ENCODE measurements at regions not wholly inside any gene's neighbourhood (a gene's known extent, or its start where the extent isn't known, plus 50 kb on each side); places are given as distances from the start of the nearest gene placed in this dataset.

DNA sequence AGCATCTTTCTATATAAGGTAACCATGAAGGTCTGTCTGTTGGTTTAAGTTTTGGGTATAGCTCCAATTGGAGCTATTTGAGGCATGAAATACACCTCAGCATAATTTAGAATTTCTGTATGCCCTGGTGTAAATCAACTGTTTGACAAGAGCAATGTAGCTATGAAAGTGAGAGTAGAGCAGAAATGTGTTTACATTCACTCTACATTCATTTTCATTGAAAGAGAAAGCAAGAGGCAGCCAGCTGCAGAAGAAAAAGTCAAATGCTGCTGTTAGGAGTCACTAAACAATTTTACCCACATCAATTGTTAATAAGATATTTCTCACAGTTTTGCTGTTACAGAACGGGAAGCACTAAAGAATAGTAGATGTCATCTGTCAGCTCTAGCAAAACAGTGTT is 252.5 kb downstream of the SLC6A15 start:
- DNase-seq = no peak

DNA sequence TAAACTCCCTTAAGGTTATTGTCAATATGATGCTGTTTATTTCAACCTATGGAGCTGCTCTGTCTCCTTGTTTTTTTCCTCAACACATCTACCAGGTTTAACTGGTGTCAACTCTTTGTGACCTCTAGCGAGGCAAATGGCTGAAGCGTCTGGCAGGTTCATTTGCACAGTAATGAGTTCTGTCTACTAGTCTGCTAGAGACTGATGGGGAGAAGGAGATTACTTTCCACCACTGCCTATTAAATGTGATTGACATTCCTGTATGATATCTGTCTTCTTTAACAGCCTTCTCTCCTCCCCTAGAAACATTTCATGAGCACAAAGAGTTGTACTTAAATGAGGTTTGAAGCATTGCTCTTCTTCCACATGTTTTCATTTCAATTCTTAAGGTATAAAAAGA is 253.7 kb downstream of the SLC6A15 start:
- DNase-seq = no peak

DNA sequence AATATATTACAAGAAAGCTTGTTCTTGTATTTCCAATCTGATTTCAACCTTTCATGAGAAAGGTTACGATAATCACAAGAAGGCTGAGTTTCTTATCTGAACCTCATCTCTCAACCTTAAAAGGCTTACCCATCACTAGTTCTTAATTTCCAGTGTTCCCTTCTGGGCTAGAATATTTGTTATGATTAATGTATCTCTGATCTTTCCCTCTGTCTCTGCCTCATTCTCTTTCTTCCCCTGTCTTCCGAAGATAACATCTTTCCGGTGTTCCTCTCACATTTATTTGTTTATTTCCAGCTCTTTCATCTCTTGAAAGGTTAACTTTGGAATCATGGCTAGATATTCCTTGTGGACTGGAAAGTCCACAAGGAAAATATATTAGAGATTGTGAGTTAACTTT is 255.9 kb downstream of the SLC6A15 start:
- DNase-seq = no peak

DNA sequence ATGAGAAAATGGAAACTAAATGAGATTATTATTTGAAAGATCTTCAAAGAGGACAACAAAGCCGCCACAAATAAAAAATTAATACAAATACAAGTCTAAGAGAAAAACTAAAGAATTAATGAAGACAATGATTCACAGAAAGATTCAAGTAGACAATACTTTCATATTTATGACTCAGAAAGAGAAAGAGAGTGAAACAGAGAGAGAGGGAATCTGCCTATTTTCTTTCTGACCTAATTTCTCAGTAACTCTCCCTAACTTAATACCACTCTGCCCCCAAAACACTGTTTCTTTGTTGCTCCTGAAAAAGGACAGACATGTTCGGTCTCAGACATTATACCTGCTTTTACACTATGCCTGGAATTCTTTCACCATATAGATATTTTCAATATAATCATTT is 259.1 kb downstream of the SLC6A15 start:
- DNase-seq = no peak

DNA sequence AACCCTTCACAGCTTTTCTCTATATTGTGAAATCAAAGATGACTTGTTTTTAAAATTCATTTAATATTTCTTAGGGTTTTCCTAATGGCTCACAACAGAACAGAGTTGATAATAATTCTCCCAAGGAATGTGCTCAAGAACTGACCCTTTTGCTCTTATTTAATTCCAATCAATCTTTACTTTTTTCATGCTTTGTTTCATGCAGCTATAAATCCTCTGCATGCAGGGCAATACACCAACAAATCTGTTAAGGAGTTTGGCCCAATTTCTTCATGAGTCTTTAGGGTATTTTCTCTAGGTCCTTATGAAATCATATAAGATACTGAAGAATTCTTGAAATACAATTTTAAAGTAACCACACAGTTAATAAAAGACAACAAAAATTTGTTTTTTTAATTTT is 264.2 kb downstream of the SLC6A15 start:
- no peak for DNase-seq

DNA sequence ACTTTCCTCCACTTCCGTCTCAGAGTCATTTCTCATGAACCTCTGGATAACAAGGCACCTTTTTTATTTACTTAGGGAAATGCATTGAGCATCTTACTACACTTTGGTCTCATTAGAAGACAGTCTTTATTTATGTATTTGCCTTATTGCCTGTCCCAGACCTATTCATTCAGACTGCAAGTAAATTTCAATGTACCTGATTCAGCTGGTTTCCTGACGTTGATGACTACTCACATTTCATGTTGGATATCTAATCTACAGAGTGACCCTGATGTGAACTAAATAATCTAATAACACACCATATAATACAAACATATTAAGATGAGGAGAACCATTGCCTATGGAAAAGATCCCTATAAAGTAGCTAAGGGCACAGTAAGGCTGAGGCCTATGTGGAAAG is 267.7 kb downstream of the SLC6A15 start:
- DNase-seq = no peak

DNA sequence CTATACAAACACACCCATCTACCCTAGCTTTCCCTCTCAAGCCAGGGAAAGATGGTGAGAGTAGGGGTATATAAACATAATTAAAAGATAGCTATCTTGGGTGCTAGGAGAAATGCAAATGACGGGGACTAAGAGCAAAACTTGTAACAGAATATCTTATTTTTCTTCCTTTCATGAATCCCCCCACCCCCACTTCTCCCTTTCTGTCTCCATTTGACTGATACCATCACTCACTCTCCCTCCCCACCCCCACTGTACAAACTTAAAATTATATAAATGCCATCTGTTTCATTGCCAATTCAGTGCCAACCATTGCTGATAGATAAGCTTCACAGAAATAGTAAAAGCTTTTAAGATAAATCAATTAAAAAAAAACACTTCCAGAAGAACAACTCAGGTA is 268.6 kb downstream of the SLC6A15 start:
- no peak for DNase-seq

DNA sequence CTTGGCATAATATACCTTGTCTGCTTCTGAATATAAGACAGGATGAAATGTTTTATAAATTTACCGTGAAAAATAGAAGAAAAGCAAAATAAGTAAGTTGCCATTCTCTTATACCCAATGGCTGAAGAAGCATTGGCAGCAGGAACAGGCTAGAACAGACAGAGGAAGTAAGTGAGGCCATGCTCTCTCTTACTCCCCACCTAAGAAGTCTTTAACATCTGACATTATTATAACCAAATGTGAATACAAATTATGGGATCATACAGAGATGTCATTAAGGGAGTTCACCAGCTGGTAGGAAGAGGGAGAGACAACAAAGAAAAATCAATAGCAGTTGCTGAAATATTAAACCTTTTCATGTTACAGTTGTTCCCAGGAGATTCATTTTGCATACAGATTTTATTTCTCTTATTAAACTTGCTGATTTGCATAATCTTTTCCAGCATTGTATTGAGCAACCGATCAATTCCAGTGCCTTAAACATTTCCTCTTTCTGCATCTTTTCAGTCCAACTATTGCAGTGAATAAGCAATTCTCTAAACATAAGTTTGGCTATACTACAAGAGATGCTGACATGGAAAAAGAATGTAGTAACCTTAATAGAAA is 270.6 kb downstream of the SLC6A15 start:
- no peak for DNase-seq

DNA sequence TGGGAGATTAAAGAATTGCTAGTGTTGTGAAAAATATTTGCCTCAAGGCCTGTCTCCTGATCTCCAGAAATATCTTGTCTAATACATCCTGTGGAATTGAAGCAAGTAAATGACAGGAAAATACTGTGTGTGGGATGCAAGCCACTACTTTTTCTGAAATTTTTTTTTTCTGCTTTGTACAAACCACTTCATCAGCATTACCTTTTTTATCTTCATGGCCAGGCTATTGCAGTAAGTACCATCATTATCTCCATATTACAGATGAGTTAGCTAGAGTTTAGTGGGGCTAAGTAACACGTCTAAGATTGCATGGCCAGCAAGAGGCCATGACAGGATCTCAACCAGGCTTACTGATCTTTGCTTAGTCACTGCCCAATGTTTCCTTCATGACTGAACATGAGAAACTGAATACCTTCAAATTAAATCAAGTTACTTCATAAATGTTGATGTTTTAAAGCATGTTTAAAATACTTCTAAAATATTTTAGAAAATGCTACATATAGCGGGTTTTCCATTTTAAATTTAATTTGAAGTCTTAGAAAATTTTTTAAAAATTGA is 273.7 kb downstream of the SLC6A15 start:
- no peak for DNase-seq

DNA sequence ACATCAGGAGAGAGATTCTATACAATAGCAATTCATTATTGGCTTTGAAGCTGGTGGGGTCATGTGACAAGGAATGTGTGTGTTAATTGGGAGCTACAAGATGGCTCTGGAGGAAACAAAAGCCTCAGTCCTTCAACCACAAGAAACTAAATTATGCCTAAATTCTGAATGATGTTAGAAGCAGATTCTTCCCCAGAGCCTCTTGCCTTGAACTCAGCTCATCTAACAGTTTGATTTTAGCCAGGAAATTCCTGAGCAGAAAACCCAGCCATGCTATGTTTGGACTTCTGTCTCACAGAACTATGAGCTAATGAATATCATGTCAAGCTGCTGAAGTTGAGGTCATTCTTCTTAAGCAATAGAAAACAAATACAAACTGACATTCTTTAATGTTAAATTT is 274.7 kb downstream of the SLC6A15 start:
- no peak for DNase-seq

DNA sequence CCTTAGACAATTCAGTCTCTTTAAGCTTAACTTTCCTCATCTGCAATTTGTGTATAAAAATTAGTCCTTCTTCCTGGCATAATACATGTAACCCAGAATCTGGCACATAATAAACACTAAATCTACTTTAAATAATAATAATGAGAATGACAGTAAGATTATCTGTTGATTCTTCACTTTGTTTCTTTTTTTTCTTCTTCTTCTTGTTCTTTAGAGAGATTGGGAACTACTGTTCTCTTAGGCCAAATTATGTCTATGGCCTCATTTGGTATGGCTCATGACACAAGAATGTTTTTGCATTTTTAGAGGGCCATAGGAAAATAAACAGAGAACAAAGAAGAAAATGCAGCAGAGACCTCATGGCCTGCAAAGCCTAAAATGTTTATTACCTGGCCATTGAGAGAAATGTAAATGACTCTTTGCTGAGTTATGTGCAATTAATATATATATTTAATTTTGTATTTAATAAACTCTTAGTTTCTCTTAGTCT is 275.8 kb downstream of the SLC6A15 start:
- no peak for DNase-seq

DNA sequence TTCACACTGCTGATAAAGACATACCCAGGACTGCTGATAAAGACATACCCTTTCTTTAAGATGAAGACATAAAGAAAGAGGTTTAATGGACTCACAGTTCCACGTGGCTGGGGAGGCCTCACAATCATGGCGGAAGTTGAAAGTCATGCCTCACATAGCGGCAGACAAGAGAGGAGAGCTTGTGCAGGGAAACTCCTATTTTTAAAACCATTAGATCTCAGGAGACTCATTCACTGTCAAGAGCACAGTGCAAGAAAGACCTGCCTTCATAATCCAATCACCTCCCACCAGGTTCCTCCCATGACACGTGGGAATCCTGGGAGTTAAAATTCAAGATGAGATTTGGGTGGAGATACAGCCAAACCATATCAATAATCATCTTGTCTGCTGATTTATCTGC is 278.1 kb downstream of the SLC6A15 start:
- no peak for DNase-seq

DNA sequence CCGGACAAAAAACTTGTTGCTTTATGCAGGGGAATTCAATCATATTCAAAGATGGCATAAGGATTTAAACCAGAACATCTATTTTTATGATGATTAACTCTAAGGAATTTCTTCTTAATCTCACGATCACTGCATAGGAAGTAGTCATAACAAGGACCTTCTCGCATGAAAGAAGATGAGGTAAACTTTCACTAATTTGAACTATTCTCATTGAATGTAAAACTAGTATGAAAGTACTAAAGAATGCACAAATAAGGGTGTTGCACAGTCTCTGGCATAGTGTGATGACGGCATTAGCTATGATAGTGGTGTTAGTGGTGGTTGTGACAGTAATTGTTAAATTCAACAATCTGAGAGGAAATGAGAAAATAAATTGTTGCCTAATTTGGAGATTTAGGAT is 280.0 kb downstream of the SLC6A15 start:
- no peak for DNase-seq

DNA sequence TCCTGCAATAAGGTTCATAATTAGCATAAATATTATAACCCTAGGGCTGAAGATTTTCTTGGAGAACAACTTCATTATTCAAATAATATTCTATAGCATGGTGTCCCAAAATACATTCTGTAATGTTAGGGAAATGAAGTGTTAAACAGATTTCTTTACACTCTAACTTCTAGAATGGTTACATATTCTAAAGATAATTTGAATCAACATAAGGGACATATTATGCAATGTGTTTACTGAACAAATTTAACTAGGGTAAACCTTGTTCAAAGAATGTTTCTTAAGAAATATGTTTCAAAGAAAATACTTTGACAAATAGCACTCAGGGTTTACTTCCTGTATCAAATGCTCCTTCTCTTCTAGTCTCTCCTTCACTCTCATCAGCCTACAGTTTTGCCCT is 281.6 kb downstream of the SLC6A15 start:
- no peak for DNase-seq

DNA sequence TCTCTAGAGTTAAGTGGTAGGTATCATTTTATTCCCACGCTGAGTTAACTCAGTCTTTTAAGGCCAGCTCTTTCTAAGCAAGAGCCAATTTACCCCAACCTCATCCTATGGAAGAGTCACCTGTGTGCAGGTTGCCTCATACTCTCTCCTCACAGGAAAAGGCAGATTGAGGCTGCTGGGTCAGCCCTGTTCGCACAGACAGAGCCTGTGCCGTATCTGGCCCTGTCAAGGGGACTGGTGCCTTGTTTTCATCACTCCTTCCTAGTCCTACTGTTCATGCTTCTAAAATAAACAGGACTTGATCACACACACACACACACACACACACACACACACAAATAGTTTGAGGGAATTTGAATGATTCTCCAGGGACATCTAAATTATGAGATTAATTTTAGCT is 285.0 kb downstream of the SLC6A15 start:
- no peak for DNase-seq

DNA sequence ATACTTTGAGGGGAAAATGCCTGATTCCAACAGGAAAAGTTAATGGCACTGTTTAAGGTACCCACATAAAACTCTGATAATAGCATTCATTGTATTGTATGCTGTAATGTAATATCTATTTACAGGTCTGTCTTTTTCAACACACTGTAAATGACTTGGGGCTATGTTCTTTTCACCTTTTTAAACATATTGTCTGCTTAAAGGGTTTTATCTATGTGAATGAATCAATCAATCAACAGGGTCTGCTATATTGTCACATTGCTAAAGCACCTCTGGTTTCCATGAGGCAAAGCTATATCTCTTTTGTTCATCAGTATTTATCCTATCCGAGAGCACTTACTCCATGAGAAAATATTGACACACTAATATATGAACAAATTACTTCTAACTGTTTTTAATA is 288.0 kb downstream of the SLC6A15 start:
- no peak for DNase-seq

DNA sequence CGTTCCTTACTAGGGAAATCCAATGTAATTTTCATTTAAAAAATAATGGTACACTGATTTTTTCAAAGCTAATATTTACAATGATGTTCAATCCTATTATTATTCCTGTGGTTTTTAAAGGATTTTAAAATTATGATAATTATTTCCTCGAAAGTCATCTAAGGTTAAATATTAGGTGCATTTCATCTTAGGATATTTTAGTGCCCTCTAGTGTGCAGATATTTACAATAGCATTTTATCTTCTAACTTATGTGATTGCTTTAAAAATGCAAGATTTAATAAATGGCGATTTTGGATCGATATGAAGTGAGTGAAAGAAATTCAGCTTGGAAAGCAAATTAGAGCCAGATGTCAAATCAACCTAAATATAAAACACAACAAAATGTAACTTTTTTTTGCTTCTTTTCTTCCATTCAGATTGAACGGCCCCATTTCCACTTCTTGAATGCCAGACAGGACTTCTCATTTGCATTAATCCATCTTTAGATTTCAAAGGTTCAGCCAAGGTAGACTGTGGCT is 293.5 kb downstream of the SLC6A15 start:
- no peak for DNase-seq

DNA sequence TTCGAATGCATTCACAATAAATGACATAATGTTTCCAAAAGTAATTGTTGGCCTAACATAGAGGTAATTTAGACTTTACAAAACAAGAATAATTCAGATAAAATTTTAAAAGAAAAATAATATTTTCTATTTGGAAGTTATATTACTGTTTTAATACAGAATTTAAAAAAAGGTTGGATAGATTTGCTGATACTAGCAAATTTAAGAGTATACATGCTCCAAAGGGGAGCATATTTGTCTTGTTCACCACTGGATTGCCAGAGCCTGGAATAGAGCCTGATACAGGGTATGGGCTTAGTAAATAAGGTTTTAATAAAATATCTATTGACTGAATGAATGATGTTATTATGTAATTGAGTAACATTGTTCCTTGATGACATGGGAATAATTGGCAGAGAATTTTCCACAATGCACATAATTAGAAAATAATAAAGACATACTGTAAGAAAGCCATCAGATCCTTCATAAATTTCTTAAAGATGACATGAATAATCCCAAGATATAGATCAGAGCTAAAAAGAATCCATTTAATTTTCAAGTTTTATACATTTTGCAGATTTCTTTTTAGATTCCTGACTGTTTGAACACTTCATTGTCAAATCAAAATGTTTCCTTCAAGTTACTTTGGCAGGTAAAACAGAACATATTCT is 305.3 kb downstream of the SLC6A15 start:
- no peak for DNase-seq

DNA sequence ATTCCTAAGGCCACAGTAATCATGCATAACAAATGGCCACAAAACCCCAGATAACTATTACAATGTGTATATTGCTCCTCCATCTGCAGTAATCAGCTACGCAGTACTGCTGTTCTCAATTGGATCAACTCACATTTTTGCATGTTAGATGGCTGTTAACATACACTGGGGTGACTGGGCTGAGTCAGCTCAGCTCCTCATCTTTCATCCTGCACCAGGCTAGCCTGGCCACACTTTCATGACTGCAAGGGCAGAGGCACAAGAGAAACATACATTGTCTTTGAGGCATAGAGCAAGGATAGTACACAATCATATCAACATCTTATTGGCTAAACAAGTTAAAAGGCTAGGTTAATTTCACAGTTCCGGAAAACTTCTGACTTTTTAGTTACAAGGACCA is 306.6 kb downstream of the SLC6A15 start:
- DNase-seq = no peak

DNA sequence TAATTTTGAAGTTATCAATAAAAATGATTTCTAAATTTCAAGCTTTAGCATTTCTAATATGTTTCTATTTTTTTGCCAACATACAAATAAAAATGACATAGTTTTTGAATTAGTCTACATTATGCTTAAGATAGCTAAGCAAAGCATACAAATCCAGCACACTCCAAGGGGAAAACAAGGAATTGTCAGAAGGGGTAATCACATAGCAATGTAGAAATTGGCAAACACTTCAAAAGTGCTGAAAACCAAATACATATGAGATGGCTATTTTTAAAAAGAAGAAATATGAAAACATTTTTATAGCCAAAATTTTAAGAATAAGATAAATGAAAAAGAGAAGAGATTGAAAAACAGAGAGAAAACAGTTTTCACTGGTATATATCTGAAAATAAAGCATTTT is 308.0 kb downstream of the SLC6A15 start:
- DNase-seq = no peak

DNA sequence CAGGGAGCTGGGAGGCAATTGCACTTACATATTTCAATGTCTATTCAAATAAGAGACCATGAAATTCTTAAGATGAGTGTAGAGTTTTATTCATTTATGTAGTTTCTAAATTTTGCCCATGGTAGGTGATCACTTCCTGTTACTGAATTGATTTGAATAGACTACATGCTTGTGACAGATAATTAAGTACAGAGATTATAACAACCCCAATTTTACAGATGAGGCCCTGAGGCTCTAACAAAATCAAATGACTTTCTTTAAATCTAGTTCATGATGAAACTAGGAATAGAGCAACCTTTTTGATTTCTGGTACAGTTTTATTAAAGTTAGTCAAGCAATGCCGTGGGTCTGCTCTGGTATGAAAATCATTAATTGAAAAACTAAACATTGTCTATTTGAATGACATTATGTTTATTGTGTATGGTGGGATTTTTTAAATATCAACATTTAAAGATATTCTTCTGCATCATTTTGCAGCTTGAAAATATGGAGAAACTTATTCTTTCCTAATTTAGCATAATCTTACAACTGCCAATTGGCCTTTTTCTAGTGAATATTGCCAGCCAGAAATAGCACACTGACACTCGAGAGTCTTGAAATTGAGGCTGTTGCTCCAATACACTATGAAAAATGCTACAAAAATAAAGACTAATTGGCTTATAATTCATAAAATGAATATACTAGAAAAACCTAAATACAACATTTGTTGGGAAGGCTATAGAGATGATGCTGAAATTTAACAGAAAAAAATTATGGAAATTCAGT is 308.9 kb downstream of the SLC6A15 start:
- DNase-seq = no peak

DNA sequence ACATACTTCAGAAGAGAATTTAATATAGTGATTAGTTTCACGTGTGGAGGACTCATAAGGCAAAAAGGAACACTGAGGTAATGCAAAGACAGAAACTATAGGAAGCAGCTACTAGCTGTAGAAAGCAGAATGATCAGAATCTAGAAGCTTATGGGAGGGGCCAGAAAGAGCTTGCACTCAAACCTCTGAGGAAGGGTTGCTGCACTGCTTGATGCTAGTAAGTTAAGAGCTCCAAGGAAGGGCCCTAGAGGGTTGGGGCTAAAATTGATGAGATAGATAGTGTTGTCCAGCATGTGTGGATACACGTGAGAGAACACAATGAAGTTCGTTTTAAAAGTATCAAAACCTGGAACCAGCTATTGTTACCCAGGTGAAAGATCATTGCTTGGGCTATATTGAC is 311.1 kb downstream of the SLC6A15 start:
- DNase-seq = no peak

DNA sequence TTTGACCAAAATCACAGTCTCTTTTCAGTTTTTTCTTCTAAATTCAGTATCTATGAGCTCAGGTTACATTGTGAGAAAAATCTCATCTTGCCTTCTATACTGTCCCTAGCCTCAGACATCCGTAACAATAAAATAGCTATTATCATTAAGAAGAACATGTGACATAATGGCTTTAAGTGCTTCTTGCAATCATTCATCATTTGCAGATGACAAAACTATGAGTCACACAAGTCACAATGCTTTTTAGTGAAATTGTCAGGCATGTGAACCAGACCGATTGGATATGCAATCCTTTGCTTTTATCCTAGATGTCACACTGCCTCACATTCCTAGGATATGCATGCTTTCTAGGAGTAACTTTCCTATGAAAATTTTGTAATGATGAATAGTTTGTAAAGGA is 313.1 kb downstream of the SLC6A15 start:
- DNase-seq = no peak

DNA sequence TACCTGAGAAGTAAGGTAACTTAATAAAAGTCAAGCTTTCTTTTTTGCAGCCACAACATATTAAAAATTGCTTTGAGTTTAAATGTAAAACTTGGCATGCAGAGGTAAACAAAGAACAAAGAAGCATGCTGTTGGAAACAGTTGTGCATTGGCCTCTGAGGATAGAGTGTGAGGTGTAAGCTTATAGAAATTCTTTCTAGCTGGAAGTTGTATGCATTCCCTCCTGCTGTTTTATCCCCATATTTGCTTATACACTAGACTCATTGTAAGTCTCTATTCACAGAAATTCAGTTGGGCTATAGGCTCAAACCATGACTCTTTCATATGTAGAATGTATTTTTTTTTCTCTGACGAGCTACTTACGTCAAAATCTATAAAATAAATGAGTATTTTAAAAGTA is 316.3 kb downstream of the SLC6A15 start:
- no peak for DNase-seq

Measured in activated CD4-positive, alpha-beta T cell treated with anti-CD3 and anti-CD28 coated beads, Interleukin-2, amount 50 U/mL, for 48 hours (primary cell).